ENCODE measurements at regions not wholly inside any gene's neighbourhood (a gene's known extent, or its start where the extent isn't known, plus 50 kb on each side); places are given as distances from the start of the nearest gene placed in this dataset.

GRCh38 chr9:117548556-117548955, 133.7 kb upstream of the ASTN2 start:
- ChIA-PET POLR2A (ENCODE audit: partially characterized antibody) (no interaction called here), CTCF (ENCODE audit: partially characterized antibody) (interaction anchor here (0.7 to 4.7 kb wide), 5 partner anchors 8 to 63 kb away, joined by 3 to 24 read pairs (median 7); no protein-coding TSS in a partner anchor)
- H2BK5ac ChIP-seq (ENCODE audit: low read depth, low read length) = no peak overlapping the region
- H3K36me3 ChIP-seq (ENCODE audit: control insufficient read depth in 2 of 4, insufficient read depth in 4 of 4, low read length in 3 of 4) = no peaks in the 10 kb centered on the region
- no peak overlapping the region for H3K18ac ChIP-seq (ENCODE audit: extremely low read depth, low read length)
- no peak overlapping the region for H2BK20ac ChIP-seq (ENCODE audit: low read length)
- no peaks in the 10 kb centered on the region for H4K20me1 ChIP-seq (replicated peaks in 1 of 2; ENCODE audit: control insufficient read depth in 1 of 2, insufficient read depth in 2 of 2, low read length in 2 of 2)
- no peak overlapping the region; a peak in 1 of 4 replicates for H3K4me2 ChIP-seq (ENCODE audit: insufficient read depth in 1 of 2, low read depth in 2 of 2, low read length in 2 of 2)
- no peaks in the 10 kb centered on the region for H3K27me3 ChIP-seq (replicated peaks in 1 of 4; ENCODE audit: control insufficient read depth in 3 of 4, extremely low read depth in 1 of 4, insufficient read depth in 3 of 4, low read length in 3 of 4)
- H3K79me1 ChIP-seq (ENCODE audit: low read depth, low read length) = no peaks in the 10 kb centered on the region
- H3K4me1 ChIP-seq (replicated peaks in 1 of 4; ENCODE audit: control insufficient read depth in 3 of 4, insufficient read depth in 4 of 4, low read length in 3 of 4) = peaks cover 5 to 19% (median 13%) of the 10 kb centered on the region in 4 experiments
- H3K9ac ChIP-seq (replicated peaks in 1 of 4; ENCODE audit: extremely low read depth in 1 of 4, low read depth in 3 of 4, low read length in 3 of 4) = no peak overlapping the region
- H3K23ac ChIP-seq (ENCODE audit: insufficient read length) = no peak overlapping the region
- no peak overlapping the region for H2AFZ ChIP-seq (ENCODE audit: low read length)
- no peak overlapping the region for H3K4me3 ChIP-seq (ENCODE audit: extremely low read depth in 1 of 4, insufficient read depth in 2 of 4, low read depth in 3 of 4, low read length in 4 of 4)
- no peak for TF ChIP-seq CHD1 (IDR thresholded peaks at IDR 0.05; ENCODE audit: low read depth, low read length)
- TF ChIP-seq KDM5A (IDR thresholded peaks at IDR 0.05; ENCODE audit: low read length) = no peak
- no peak for TF ChIP-seq GABPA (IDR thresholded peaks at IDR 0.05; ENCODE audit: borderline replicate concordance, insufficient read depth, low read length)
- TF ChIP-seq RAD21 (IDR thresholded peaks at IDR 0.05 in 1 of 2, conservative IDR thresholded peaks at IDR 0.05 in 1 of 2; ENCODE audit: low read depth in 2 of 2, low read length in 2 of 2) = no peak
- TF ChIP-seq HDAC2 (IDR thresholded peaks at IDR 0.05; ENCODE audit: borderline replicate concordance in 1 of 2, low read depth in 2 of 2, low read length in 2 of 2) = no peak
- TF ChIP-seq ZNF274 (IDR thresholded peaks at IDR 0.05; ENCODE audit: borderline replicate concordance, extremely low read depth, low read length) = no peak
- TF ChIP-seq SIRT6 (IDR thresholded peaks at IDR 0.05; ENCODE audit: low read length) = no peak
- no peak for TF ChIP-seq CREB1 (IDR thresholded peaks at IDR 0.05)
- no peak for TF ChIP-seq SIX5 (IDR thresholded peaks at IDR 0.05; ENCODE audit: low read depth, low read length)
- no peak for TF ChIP-seq BCL11A (IDR thresholded peaks at IDR 0.05; ENCODE audit: low read depth in 2 of 2, low read length in 2 of 2)
- no peak for TF ChIP-seq TEAD4 (IDR thresholded peaks at IDR 0.05; ENCODE audit: low read depth, low read length)
- TF ChIP-seq CHD2 (IDR thresholded peaks at IDR 0.05; ENCODE audit: low read length) = no peak
- no peak for TF ChIP-seq SP2 (IDR thresholded peaks at IDR 0.05; ENCODE audit: low read length)
- no peak overlapping the region for H2AK5ac ChIP-seq (ENCODE audit: low read depth, low read length)
- H3K56ac ChIP-seq (replicated peaks; ENCODE audit: insufficient read length, low read depth, low read length) = no peak overlapping the region
- H3K27ac ChIP-seq (ENCODE audit: low read depth, low read length) = no peak overlapping the region
- H3K14ac ChIP-seq (ENCODE audit: insufficient read length) = no peak overlapping the region
- no peak overlapping the region for H2BK15ac ChIP-seq (ENCODE audit: low read length)
- no peak overlapping the region for H2BK120ac ChIP-seq (replicated peaks; ENCODE audit: low read depth, low read length)
- no peak overlapping the region for H3K4ac ChIP-seq (replicated peaks; ENCODE audit: insufficient read length, low read depth, low read length)
- no peak overlapping the region for H4K8ac ChIP-seq (ENCODE audit: extremely low read depth, insufficient read depth, low read length)
- H2BK12ac ChIP-seq (ENCODE audit: low read depth, low read length) = no peak overlapping the region
- H4K91ac ChIP-seq (replicated peaks; ENCODE audit: insufficient read length, low read length) = no peak overlapping the region
- 89% methylated on average over 2 of the region's 2 CpGs; no CpG with 5 or more reads in 1 of the 2 experiments for WGBS, 2 experiments (ENCODE audit: extremely low coverage in 1 of 2, insufficient coverage in 1 of 2, insufficient read length in 1 of 2, insufficient replicate concordance in 2 of 2, low coverage in 1 of 2, low lambda C conversion rate in 2 of 2, missing lambda C conversion rate in 1 of 2)
- H3K9me3 ChIP-seq (ENCODE audit: insufficient read depth in 2 of 2, low read depth in 1 of 2, low read length in 1 of 2) = no peaks in the 10 kb centered on the region
- H4K5ac ChIP-seq (ENCODE audit: insufficient read length, low read depth, low read length) = no peak overlapping the region
- H3K79me2 ChIP-seq (ENCODE audit: control insufficient read depth in 1 of 2, insufficient read depth in 2 of 2, low read length in 2 of 2) = no peaks in the 10 kb centered on the region
- no peaks in the 10 kb centered on the region for H3K23me2 ChIP-seq (ENCODE audit: low read depth, low read length)
- no peak for FAIRE-seq
- DNase-seq (ENCODE audit: low read depth in 1 of 2, low spot score in 2 of 2) = no peak
